ENCODE measurements at regions not wholly inside any gene's neighbourhood (a gene's known extent, or its start where the extent isn't known, plus 50 kb on each side); places are given as distances from the start of the nearest gene placed in this dataset.
"Not testable (repeated sequence)": the region's sequence is repeated elsewhere in the genome, so short reads cannot be mapped to it uniquely, and the experiment has no call there.

- no peak for TF ChIP-seq CTCF (IDR thresholded peaks at IDR 0.05)
- Histone ChIP-seq H3K27me3 (ENCODE audit: low read depth) (no peaks in the 10 kb centered on the region), H3K36me3 (no peaks in the 10 kb centered on the region), H3K9me3 (no peaks in the 10 kb centered on the region), H3K4me1 (no peaks in the 10 kb centered on the region), H3K27ac (no peak overlapping the region), H3K4me3 (no peak overlapping the region)
- intact Hi-C loops (cut with DNase I) = no loop called here
- DNase-seq (no peak), ATAC-seq (no peak)
Observed at GRCh38 chr11:87810486-87810885, 364.8 kb downstream of the RAB38 start.

DNA sequence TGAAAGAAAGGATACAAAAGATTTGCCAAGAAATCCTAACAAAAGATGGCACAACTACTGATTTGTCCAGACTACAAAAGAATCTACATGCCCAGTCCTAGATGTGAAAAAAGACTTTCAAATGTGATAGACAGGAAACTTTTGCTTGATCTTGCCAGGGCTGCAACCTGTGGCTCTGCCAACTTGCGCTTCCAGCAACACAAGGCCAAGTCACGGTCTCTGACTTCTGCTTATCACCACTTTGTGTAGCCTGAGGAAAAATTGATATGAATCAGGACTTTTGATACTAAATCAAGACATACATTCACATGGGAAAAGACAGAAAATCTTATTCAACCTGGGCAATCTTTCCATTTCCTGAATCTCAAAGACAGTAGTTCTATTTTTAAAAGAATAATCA lies 366.0 kb downstream of the RAB38 start:
- Histone ChIP-seq H3K36me3 (no peaks in the 10 kb centered on the region), H3K27me3 (ENCODE audit: low read depth) (no peaks in the 10 kb centered on the region), H3K4me1 (no peaks in the 10 kb centered on the region), H3K9me3 (no peaks in the 10 kb centered on the region), H3K4me3 (no peak overlapping the region), H3K27ac (no peak overlapping the region)
- DNase-seq = no peak
- intact Hi-C loops (cut with DNase I) = no loop called here
- TF ChIP-seq CTCF (IDR thresholded peaks at IDR 0.05) = no peak
- no peak for ATAC-seq

DNA sequence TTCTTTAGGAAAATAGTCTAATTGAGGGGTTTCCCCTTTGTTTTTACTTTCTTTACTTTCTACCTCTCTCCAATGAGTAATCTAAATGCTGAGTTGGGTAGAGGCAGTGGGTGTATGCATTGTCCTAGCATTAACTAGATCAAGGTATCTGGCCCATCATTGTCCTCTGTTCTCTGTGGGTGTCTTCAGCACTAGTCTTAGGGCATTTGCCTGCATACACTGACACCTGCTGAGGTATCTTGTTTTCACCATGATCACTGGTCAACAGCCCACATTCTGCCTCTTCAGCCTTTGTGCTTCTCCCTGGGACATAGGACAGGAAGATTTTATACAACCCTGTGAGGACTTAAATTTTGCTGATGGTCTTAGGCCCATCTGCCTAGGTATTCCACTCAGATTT lies 371.1 kb downstream of the RAB38 start:
- no peak overlapping the region for H3K27ac ChIP-seq
- H3K36me3 ChIP-seq = no peaks in the 10 kb centered on the region
- no peak for ATAC-seq
- H3K4me1 ChIP-seq = no peaks in the 10 kb centered on the region
- intact Hi-C loops (cut with DNase I) = no loop called here
- H3K9me3 ChIP-seq = no peaks in the 10 kb centered on the region
- H3K4me3 ChIP-seq = no peak overlapping the region
- DNase-seq = no peak
- no peak for TF ChIP-seq CTCF (IDR thresholded peaks at IDR 0.05)
- H3K27me3 ChIP-seq (ENCODE audit: low read depth) = no peaks in the 10 kb centered on the region

DNA sequence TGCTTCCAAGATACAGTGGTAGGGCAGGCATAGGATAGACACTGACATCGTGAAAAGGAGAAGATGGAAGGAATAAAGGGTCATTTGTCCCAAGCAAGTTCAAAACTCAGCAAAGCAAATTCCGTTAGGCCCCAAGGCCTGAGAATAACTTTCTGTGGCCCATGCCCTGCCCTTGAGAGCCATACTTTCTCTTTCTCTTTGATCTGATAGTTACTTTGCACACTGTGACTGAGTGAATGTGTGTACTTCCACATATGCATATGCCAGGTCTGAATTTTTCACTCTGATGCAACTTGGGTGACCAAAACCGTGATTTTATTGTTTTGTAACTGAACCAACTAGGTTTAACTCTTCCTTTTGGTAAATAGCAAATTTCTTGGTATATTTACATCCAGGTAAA lies 371.5 kb downstream of the RAB38 start:
- no peaks in the 10 kb centered on the region for H3K36me3 ChIP-seq
- DNase-seq (no peak), ATAC-seq (no peak)
- intact Hi-C loops (cut with DNase I) = no loop called here
- no peak overlapping the region for H3K4me3 ChIP-seq
- no peaks in the 10 kb centered on the region for H3K27me3 ChIP-seq (ENCODE audit: low read depth)
- H3K9me3 ChIP-seq = no peaks in the 10 kb centered on the region
- no peak for TF ChIP-seq CTCF (IDR thresholded peaks at IDR 0.05)
- no peaks in the 10 kb centered on the region for H3K4me1 ChIP-seq
- no peak overlapping the region for H3K27ac ChIP-seq

- intact Hi-C loops (cut with DNase I); H3K27ac ChIP-seq; H3K4me3 ChIP-seq; H3K36me3 ChIP-seq; H3K27me3 ChIP-seq (ENCODE audit: low read depth); H3K4me1 ChIP-seq; H3K9me3 ChIP-seq; DNase-seq; ATAC-seq: not testable (repeated sequence)
Observed at GRCh38 chr11:87784862-87785261, 390.4 kb downstream of the RAB38 start.

GRCh38 chr11:87780068-87780413 lies 395.2 kb downstream of the RAB38 start:
- intact Hi-C loops (cut with DNase I) = no loop called here
- no peaks in the 10 kb centered on the region for H3K36me3 ChIP-seq
- TF ChIP-seq CTCF (IDR thresholded peaks at IDR 0.05) = no peak
- ATAC-seq (no peak), DNase-seq (no peak)
- no peak overlapping the region for H3K27ac ChIP-seq
- no peaks in the 10 kb centered on the region for H3K4me1 ChIP-seq
- no peaks in the 10 kb centered on the region for H3K27me3 ChIP-seq (ENCODE audit: low read depth)
- no peak overlapping the region for H3K4me3 ChIP-seq
- no peaks in the 10 kb centered on the region for H3K9me3 ChIP-seq
